ENCODE measurements at regions not wholly inside any gene's neighbourhood (a gene's known extent, or its start where the extent isn't known, plus 50 kb on each side); places are given as distances from the start of the nearest gene placed in this dataset.
A peak's percentile ranks its signal among the peaks of the same experiment; 100 is the strongest.

- no peaks in the 10 kb centered on the region for H3K36me3 ChIP-seq
- intact Hi-C loops (cut with DNase I), result no loop called here
- WGBS, result 91% methylated on average over 4 of the region's 4 CpGs
Measured at GRCh38 chr5:75002271-75002670, 50.1 kb downstream of the GCNT4 start.

GRCh38 chr5:74995926-74996325 lies 56.4 kb downstream of the GCNT4 start:
- Histone ChIP-seq H3K27me3 (no peaks in the 10 kb centered on the region), H3K4me1 (no peaks in the 10 kb centered on the region), H3K4me3 (no peak overlapping the region), H3K9me3 (no peaks in the 10 kb centered on the region), H3K36me3 (no peaks in the 10 kb centered on the region), H3K27ac (replicated peaks in 1 of 4) (no peak overlapping the region)
- intact Hi-C loops (cut with DNase I), result no loop called here
- WGBS, result 84% methylated on average over 1 of the region's 1 CpG
- TF ChIP-seq EP300 (IDR thresholded peaks at IDR 0.05) (no peak), POLR2AphosphoS5 (IDR thresholded peaks at IDR 0.05) (no peak), CTCF (IDR thresholded peaks at IDR 0.05) (no peak), POLR2A (IDR thresholded peaks at IDR 0.05; ENCODE audit: low read depth) (no peak)
- no peak for DNase-seq (ENCODE audit: extremely low spot score)

More at GRCh38 chr5:75002271-75002670, 50.1 kb downstream of the GCNT4 start:
- Histone ChIP-seq H3K27me3 (no peaks in the 10 kb centered on the region), H3K9me3 (peaks cover 0 to 11% (median 10%) of the 10 kb centered on the region in 4 donors), H3K4me1 (no peaks in the 10 kb centered on the region), H3K27ac (replicated peaks in 1 of 4) (no peak overlapping the region), H3K4me3 (no peak overlapping the region)
- DNase-seq (ENCODE audit: extremely low spot score), result peak; percentile 17
- TF ChIP-seq EP300 (IDR thresholded peaks at IDR 0.05) (no peak), POLR2AphosphoS5 (IDR thresholded peaks at IDR 0.05) (no peak), POLR2A (IDR thresholded peaks at IDR 0.05; ENCODE audit: low read depth) (no peak), CTCF (IDR thresholded peaks at IDR 0.05) (no peak)

- Histone ChIP-seq H3K4me3 (no peak overlapping the region), H3K27me3 (no peaks in the 10 kb centered on the region), H3K36me3 (no peaks in the 10 kb centered on the region), H3K9me3 (no peaks in the 10 kb centered on the region), H3K27ac (replicated peaks in 1 of 4) (no peak overlapping the region), H3K4me1 (no peaks in the 10 kb centered on the region)
- intact Hi-C loops (cut with DNase I), result no loop called here
- WGBS, result 83% methylated on average over 2 of the region's 2 CpGs
- TF ChIP-seq EP300 (IDR thresholded peaks at IDR 0.05) (no peak), POLR2AphosphoS5 (IDR thresholded peaks at IDR 0.05) (no peak), CTCF (IDR thresholded peaks at IDR 0.05) (no peak), POLR2A (IDR thresholded peaks at IDR 0.05; ENCODE audit: low read depth) (no peak)
- DNase-seq (ENCODE audit: extremely low spot score), result no peak
Measured at GRCh38 chr5:74994826-74995225, 57.5 kb downstream of the GCNT4 start.

GRCh38 chr5:74993743-74994142 lies 58.6 kb downstream of the GCNT4 start:
- intact Hi-C loops (cut with DNase I), result no loop called here
- H3K36me3 ChIP-seq, result no peaks in the 10 kb centered on the region
- H3K4me1 ChIP-seq, result no peaks in the 10 kb centered on the region
- DNase-seq (ENCODE audit: extremely low spot score), result no peak
- H3K27me3 ChIP-seq, result no peaks in the 10 kb centered on the region
- WGBS, result 78% methylated on average over 4 of the region's 4 CpGs
- H3K4me3 ChIP-seq, result no peak overlapping the region
- TF ChIP-seq POLR2A (IDR thresholded peaks at IDR 0.05; ENCODE audit: low read depth) (no peak), POLR2AphosphoS5 (IDR thresholded peaks at IDR 0.05) (no peak), EP300 (IDR thresholded peaks at IDR 0.05) (no peak), CTCF (IDR thresholded peaks at IDR 0.05) (no peak)
- H3K27ac ChIP-seq (replicated peaks in 1 of 4), result no peak overlapping the region
- H3K9me3 ChIP-seq, result no peaks in the 10 kb centered on the region

GRCh38 chr5:74992791-74993190 lies 59.6 kb downstream of the GCNT4 start:
- no peak for DNase-seq (ENCODE audit: extremely low spot score)
- no peaks in the 10 kb centered on the region for H3K36me3 ChIP-seq
- intact Hi-C loops (cut with DNase I), result no loop called here
- WGBS, result 71% methylated on average over 4 of the region's 4 CpGs
- no peak overlapping the region for H3K27ac ChIP-seq (replicated peaks in 1 of 4)
- TF ChIP-seq POLR2A (IDR thresholded peaks at IDR 0.05; ENCODE audit: low read depth) (no peak), POLR2AphosphoS5 (IDR thresholded peaks at IDR 0.05) (no peak)
- H3K27me3 ChIP-seq, result no peaks in the 10 kb centered on the region
- peaks cover 0 to 4% (median 0%) of the 10 kb centered on the region in 4 donors for H3K9me3 ChIP-seq
- H3K4me3 ChIP-seq, result no peak overlapping the region
- no peaks in the 10 kb centered on the region for H3K4me1 ChIP-seq

Data from esophagus muscularis mucosa (tissue), 4 donors.